ENCODE measurements at regions not wholly inside any gene's neighbourhood (a gene's known extent, or its start where the extent isn't known, plus 50 kb on each side); places are given as distances from the start of the nearest gene placed in this dataset.
"Not testable (repeated sequence)": the region's sequence is repeated elsewhere in the genome, so short reads cannot be mapped to it uniquely, and the experiment has no call there.

DNA sequence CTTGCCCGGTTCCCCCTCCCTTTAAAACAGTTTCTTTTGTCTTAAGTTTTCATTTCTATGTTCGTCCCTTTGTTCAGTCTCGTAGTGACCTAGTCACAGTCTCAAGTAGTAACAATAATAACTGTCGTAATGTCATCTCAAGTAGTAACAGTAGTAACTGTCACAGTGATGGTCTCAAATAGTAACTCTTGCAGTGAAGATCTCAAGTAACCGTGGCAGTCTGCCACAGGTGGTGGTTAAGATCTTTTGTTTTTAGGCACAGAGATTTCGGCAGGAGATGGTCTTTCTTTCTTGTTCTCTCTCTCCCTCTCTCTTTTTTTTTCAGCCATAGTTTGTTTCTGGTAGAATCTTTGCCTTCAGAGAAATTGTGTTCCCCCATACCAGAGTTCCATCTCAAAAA is 656.0 kb upstream of the SGO1 start:
- no peak for DNase-seq (ENCODE audit: low read depth in 1 of 2, low spot score in 1 of 2)

DNA sequence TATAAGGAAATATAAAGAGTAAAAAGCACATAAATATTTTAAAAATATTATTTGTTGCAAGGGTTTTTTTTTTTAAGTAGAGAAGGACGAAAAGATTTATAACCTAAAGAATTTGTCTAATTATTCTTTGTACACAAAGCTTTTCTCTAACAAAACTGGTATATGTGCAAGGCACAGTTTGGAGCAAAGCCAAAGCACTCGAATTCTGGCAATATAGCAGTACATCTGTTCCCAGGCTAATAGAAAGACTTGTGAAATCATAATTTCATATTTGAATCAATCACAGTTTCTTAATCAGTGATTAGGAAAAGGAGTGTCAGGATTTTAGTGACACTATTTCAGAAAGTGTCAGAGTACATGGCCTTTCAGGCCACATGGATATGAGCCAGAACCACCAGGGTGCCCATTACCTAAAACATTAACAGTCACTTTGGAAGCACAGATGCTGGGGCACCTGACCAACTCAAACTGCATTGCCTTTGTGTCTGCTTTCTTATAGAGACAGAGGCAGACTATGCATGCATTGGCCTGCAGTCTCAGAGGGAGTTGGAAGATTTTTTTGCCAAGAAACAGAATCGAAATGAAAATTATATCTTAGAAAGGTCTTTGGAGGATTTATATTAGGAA is 651.8 kb upstream of the SGO1 start:
- DNase-seq (ENCODE audit: low read depth in 1 of 2, low spot score in 1 of 2), result no peak

DNA sequence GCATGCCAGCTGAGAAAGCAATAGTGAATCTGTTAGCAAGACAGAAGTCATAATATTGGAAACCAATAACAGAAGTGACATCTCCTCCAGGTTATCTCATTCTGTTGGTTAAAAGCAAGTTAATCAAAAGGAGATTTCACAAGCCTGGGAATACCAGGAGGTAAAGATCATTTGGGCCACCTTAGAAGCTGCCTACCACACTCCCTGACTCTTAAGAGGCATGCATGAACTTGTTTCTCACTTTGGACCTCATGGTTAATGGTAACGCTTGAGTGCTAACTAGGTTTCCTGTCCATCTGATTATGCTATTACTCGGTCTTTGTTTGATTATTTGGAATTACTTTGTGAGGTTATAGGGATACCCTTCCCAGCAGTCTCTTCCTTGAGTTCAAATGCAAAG is 650.8 kb upstream of the SGO1 start:
- DNase-seq (ENCODE audit: low read depth in 1 of 2, low spot score in 1 of 2), result no peak

DNA sequence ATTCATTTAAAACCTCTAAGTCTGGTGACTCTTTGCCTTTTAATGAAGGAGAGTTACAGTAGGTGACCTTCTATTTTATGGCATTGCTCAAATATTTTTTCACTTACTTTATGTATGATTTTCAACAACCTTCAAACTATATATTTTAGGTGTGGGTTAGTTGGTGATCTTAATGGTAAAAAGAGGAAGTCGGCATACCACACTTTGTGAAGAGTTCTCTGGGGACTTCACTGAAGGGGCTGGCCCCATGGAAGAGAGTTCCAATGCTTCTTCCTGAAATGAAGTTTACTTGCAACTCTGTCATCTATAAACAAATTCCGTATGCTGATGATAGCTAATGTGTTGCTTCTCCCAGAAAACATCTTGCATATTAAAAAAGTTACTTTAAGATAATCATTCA is 647.0 kb upstream of the SGO1 start:
- DNase-seq (ENCODE audit: low read depth in 1 of 2, low spot score in 1 of 2), result no peak

DNA sequence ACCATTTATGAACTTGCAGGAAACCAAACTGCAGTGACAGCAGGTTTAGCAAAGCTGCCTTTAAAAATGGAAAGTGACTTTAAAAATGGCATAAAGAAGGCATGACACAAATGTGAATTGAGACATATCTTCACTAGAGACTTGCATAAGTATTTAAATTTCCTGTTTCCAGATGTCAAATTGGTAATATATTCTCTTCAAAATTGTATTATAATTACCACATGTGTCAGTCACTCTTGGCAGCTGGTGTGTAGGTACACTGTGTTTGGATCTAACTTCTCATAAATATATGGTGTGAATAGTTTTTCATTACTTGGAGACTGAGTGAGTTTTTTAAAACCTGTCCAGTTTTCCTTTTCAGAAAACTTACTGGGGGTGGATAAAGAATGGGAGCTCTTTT is 636.2 kb upstream of the SGO1 start:
- DNase-seq (ENCODE audit: low read depth in 1 of 2, low spot score in 1 of 2), result no peak

DNA sequence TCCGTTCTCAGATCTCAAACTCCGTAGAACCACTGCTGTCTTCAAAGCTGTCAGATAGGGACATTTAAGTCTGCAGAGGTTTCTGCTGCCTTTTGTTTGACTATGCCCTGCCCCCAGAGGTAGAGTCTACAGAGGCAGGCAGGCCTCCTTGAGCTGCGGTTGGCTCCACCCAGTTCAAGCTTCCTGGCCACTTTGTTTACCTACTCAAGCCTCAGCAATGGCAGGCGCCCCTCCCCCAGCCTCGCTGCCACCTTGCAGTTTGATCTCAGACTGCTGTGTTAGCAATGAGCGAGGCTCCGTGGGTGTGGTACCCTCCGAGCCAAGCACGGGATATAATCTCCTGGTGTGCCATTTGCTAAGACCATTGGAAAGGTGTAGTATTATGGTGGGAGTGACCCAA is 634.9 kb upstream of the SGO1 start:
- not testable (repeated sequence) for DNase-seq (ENCODE audit: low read depth in 1 of 2, low spot score in 1 of 2)

DNA sequence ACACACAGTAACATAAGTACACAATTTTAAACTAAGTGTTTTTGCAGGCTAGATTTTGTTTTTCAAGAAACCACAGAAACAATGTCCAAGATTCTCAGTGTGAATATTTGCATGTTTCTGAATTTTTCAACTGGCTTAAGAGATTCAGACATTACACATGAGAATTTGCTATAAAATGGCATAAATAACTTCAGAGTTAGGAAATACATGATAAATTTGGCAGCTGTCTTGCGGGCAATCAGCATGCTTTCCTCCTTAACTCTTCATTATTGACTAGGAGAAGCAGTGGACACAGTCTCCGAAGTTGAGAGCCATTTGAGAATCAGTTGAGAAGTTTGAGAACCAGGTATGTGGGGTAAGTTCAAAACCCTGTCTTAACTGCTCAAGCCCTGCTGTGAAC is 625.6 kb upstream of the SGO1 start:
- no peak for DNase-seq (ENCODE audit: low read depth in 1 of 2, low spot score in 1 of 2)

DNA sequence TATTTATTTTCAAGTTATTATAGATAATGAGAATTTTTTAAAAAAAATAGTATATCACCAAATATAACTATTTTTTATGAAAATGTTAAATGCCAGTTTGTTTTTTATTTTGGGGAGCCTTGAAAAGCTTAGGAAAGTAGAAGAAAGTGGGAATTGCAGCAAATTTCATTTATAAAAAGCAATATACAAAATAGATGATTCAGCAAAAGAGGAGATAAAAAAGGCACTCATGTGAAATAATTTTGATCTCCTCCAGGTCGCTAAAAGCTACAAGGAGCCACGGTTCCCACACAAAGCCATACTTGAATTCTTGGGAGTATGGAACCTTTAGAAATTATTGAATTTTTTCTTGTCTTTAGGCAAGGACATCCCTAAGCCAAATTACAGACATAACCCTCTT is 625.0 kb upstream of the SGO1 start:
- no peak for DNase-seq (ENCODE audit: low read depth in 1 of 2, low spot score in 1 of 2)

DNA sequence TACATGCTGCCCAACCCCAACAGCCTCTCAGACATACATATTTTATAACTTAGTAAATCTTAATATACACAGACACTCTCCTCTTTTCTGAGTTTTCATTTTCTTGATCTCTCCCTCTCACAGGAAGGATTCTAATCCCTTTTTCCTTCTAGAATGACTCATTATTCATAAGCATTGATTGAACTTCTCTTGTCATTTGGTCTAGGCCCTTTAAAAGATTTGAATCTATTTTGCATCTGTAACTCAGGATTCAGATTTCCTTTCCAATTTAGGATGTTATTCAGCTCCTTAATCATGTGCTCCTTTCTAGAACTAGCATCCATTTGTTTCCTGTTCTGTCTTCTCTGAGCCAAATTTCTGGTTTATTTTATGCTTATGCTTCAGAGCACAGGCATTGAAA is 624.5 kb upstream of the SGO1 start:
- no peak for DNase-seq (ENCODE audit: low read depth in 1 of 2, low spot score in 1 of 2)

DNA sequence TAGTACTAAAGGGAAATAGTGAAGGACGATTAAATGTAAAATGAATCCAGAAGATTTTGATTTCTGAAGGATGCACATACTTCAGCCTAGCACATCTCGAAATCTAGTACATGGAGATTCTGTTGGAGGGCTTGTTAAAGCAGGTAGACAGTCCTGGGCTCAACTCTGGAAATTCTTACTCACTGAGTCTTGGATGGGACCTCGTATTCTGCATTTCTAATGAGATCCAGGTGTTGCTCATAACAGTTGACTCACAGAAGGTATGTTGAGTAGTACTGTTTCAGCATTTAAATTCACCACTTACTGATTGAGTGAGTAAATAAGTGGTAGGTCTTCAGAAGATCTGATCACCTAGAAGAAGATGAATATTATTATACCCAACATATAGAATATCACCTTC is 623.4 kb upstream of the SGO1 start:
- no peak for DNase-seq (ENCODE audit: low read depth in 1 of 2, low spot score in 1 of 2)

DNA sequence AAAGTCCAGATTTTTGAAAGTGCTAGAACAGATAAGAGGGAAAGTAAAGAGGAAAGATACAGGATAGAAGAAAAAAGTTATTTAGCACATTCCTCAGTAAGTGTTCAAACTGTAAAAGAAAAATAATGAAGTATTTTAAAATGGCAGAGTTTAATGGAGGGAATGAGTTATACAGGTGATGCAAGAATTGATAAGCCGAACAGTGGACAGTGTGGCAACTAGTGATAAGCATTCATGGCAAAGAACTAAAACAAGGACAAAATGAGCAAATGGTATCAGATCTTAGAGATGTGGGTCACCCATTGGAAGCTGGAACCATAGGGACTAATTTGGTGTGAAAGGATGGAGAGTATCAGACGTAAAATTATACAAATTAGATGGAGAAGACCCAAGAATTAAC is 622.9 kb upstream of the SGO1 start:
- DNase-seq (ENCODE audit: low read depth in 1 of 2, low spot score in 1 of 2), result no peak

DNA sequence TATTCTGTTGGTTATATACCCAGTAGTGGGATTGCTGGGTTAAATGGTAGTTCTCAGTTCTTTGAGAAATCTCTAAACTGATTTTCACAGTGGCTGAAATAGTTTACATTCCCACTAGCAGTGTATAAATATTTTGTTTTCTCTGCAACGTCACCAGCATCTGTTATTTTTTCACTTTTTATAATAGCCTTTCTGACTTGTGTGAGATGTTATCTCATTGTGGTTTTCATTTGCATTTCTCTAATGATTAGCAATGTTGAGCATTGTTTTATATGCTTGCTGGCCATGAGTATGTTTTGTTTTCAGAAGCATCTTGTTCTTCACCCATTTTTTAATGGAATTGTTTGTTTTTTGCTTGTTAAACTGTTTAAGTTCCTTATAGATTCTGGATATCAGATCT is 612.7 kb upstream of the SGO1 start:
- DNase-seq (ENCODE audit: low read depth in 1 of 2, low spot score in 1 of 2), result no peak

DNA sequence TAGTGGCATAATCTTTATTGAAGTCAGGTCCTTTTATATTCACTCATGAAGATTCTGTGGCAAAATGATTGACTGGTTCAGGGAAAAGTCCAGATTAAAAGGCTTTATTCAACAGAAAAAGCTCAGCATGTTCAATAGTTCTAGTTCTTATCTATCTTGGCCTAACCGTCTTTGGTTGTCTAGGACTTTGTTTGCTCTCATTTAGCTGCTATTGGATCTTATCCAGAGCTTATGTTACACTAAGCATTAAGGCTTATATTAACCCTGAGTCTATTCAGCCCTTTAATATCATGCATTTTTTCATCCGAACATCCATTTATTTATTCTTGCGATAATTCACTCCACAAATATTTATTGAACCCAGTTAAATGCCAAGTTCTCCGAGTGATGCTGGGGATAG is 601.0 kb upstream of the SGO1 start:
- no peak for DNase-seq (ENCODE audit: low read depth in 1 of 2, low spot score in 1 of 2)

DNA sequence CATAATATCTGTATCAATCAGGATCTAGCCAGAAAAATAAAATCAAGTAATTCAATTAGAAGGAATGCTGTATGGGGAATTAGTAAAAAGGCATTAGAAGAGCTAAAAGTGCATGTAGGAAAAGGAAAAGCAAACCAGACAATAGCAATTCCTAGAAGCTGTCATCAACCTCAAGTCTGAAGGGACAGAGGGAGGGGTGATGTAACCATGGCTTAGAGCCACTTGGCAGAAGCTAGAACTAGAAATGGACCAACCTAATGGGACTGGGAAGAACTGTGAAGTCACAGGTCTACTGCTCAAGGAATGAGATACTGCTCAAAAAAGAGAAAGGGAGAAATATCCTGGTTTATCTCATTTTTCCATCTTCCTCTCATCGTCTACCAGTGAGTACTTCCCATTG is 590.7 kb upstream of the SGO1 start:
- no peak for DNase-seq (ENCODE audit: low read depth in 1 of 2, low spot score in 1 of 2)

DNA sequence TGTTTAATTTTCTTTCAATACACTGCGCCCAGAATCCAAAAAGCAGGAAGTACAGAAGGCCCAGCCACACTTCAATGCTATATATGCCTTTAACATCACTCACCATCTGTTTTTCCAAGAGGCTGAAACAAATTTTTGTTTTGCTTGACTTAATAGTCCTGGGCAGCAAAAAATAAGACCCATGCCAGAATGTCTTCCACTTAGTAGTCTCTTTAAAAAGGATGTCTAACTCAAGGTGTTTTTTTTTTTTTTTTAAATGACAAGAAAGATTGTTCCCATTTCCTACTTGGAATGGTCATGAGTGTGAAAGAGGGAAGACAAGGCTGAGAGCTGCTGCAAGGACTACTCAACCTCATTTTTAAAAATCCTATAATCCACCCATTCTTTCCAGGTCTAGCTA is 590.3 kb upstream of the SGO1 start:
- no peak for DNase-seq (ENCODE audit: low read depth in 1 of 2, low spot score in 1 of 2)

DNA sequence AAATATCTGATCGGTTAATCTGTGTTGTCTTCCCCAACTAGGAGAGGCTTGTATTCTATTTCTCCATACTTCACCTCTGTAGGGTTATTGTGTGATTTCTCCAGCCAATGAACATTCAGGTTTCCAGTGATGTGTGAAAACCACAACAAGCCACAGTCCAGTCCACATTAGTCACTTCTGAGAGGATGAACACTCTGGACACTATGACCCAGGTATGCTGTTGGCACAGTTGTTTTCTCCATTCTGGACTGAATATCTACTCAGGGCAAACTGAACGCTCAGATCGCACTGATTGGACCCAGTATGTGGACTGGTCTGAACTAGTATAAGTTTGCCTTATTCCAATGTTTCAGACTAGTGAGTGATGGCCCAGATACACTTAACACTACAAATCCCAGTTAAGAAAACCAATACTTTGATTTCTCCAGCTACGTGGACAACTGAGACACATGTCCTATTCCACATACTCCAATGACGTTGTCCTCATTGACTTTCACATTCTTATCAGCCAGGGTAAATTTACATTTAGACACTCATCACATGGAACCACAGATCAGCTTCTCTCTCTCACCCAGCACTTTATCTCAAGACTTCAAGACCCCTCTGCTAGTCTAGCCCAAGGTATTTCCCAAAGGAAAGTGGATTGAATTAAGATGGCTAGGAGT is 587.4 kb upstream of the SGO1 start:
- DNase-seq (ENCODE audit: low read depth in 1 of 2, low spot score in 1 of 2), result no peak

DNA sequence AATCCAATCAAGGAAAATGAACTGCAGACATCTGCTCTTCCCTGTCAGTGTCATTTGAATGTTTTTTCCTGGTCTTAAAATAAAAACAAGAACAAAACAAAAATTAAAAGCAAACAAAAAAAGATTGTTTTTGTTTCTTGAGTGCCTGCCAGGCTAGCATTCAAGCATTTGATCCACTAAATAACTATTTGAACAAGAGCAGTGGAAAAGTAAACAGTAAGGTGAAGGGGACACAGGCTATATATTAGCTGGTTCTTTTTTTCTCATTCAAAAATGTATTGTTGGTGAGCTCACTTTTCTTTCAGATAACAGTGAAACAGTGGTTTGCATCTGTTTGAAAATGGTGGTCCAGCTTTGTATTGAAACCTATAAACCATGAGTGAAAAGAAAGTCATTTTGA is 586.9 kb upstream of the SGO1 start:
- no peak for DNase-seq (ENCODE audit: low read depth in 1 of 2, low spot score in 1 of 2)

DNA sequence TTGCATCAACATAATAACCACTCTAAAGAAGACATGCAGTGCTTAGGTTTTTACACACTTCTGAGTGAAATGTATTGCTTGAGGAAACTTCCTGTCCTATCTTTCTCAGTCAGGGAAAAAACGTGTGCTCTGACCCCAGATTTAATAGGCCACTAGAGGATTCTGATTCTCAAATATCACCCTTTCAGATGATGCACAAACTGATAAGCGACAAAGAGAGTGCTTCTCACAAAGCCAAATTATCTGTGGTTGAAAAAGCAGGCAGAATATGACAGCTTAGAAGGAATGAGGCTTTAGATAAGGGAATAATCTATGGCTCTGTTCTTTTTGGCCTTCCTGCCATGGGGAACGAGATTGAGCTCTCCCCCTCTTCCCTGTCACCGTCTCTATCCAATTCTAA is 583.4 kb upstream of the SGO1 start:
- no peak for DNase-seq (ENCODE audit: low read depth in 1 of 2, low spot score in 1 of 2)

DNA sequence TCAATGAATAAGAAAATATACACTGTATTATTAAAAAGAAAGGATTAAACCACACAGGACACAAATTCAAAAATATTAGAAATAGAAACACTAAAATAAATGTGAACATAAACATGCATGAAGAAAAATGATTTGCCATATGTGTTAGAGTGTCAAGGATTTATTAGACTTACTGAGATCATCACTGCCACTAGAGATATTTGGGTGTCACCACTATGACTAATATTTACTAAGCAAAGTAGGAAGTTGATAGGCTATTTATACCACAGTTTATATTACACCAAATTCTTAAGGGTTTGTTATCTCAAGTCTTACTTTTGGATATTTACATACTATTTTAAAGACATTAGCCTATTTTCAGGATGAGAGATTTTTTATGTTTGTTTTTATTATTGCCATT is 575.0 kb upstream of the SGO1 start:
- DNase-seq (ENCODE audit: low read depth in 1 of 2, low spot score in 1 of 2), result no peak

DNA sequence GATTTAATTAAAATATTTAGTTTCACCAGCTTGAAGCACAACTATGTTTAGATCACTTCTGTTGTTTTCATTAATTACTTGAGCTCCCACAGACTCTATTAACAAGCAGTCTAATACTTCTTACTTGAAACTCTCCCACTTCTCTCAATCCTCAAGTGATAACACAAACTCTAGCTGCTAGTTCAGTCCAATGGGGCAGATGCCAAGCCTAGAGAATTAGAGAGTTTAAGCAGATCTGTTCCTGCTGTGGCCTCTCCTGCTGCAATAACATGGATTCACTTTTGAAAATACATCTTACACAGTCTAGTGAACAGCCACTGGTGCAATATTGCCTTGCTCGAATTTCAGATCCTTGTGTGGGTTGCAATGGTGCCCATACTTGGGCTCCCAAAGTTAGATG is 566.4 kb upstream of the SGO1 start:
- no peak for DNase-seq (ENCODE audit: low read depth in 1 of 2, low spot score in 1 of 2)

DNA sequence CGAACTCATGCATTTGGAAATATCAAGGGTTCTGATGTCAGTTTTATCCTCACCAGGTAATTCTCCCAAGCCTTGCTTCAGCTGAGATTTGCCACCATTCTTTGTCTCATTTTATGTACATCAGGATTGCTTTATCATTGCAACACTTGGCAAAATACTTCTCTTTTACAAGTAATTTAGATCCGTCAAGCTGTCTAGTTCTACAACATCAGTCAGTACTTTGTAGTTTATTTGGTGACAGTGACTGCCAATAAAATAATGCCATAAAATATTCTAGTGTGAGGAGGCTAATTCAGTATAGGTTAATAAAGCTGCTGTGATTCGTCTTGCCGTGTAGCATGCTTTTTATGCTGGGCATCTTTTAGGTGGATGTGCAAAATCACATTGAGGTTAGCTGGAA is 565.3 kb upstream of the SGO1 start:
- no peak for DNase-seq (ENCODE audit: low read depth in 1 of 2, low spot score in 1 of 2)

DNA sequence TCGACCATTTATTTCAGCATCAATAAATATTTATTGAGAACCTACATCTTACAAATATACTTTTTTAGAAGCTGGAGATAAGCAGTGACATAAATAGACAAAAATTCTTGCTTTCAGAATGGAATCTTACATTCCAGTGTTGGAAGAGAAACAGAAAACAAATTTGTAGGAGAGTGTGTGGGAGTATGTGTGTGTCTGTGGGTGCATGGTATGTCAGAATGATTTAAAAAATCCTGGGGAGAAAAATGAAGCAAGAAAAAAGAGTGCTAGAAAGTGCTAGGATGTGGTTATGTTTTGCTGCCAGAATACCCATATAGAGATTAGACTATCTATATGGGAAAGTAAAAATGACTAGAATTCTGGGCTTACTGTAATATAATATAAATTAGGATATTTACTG is 561.7 kb upstream of the SGO1 start:
- no peak for DNase-seq (ENCODE audit: low read depth in 1 of 2, low spot score in 1 of 2)

DNA sequence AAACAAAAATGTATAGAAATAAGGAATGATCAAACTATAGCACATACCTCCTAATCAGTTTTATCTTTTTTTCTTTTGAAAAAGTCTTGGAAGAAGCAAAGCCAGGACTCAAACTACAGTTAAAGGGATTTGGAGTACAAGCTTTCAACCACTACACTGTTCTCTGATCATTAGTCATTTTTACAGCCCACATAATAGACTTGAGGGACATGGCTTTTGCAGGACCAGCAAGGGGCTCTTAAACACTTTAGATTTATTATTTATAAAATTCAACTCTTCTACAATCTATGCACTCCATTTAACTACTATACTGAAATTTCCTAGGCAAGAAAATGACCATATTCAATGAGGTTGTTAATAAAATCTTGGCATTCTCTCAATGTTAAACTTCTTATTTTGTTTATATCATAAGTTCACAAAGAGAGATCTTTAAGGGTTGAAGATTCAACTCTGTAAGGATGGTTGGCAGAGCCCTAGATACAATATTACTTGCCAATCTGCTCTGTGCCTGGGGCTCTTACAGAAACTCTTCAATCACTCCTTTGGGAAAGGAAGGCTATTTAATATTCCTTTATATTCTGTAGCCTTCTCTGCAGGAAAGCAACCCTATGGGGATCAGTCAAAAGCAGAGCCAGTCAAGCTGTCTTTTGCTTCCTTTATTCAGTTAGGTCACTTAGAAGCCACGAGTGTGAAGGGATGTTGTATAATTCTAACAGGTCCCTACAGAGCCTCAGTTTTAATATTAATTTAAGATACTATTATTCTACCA is 557.7 kb upstream of the SGO1 start:
- DNase-seq (ENCODE audit: low read depth in 1 of 2, low spot score in 1 of 2), result no peak
